DOHH2 (cell line): ENCODE measurements at regions not wholly inside any gene's neighbourhood (a gene's known extent, or its start where the extent isn't known, plus 50 kb on each side); places are given as distances from the start of the nearest gene placed in this dataset.

ENCODE experiments used
- H3F3A ChIP-seq: fragments of 200-600 bp; sonication (generic), shearing (Covaris generic); 2 replicates; pipeline ENCODE4 v1.6.0; 2016; ENCODE audit warnings: antibody characterized with exemption, mild to moderate bottlenecking; ENCODE audit not compliant: control insufficient read depth, insufficient read depth
- H3K27ac ChIP-seq: fragments of 200-600 bp; sonication (generic); 2 replicates; pipeline ENCODE4 v1.5.1; 2014; ENCODE audit warnings: low read depth, mild to moderate bottlenecking, low read length, moderate library complexity
- H3K27me3 ChIP-seq: fragments of 200-600 bp; sonication (generic); 2 replicates; pipeline ENCODE4 v1.6.1; 2014; ENCODE audit warnings: mild to moderate bottlenecking, low read length, mixed read lengths; ENCODE audit not compliant: control insufficient read depth
- H3K36me3 ChIP-seq: fragments of 200-600 bp; sonication (generic); 2 replicates; pipeline ENCODE4 v1.6.1; 2014; ENCODE audit warnings: mild to moderate bottlenecking, low read length, moderate library complexity, mixed read lengths; ENCODE audit not compliant: control insufficient read depth
- H3K4me1 ChIP-seq: fragments of 200-600 bp; sonication (generic); 2 replicates; pipeline ENCODE4 v1.6.1; 2014; ENCODE audit warnings: mild to moderate bottlenecking, low read length, mixed read lengths; ENCODE audit not compliant: control insufficient read depth
- H3K4me2 ChIP-seq: fragments of 200-600 bp; sonication (generic); 2 replicates; pipeline ENCODE4 v1.6.0; 2014; ENCODE audit warnings: mild to moderate bottlenecking, low read length, moderate library complexity
- H3K4me3 ChIP-seq: fragments of 200-600 bp; sonication (generic); 2 replicates; pipeline ENCODE4 v1.5.1; 2014; ENCODE audit warnings: mild to moderate bottlenecking, low read length, mixed read lengths
- H3K79me2 ChIP-seq: fragments of 200-600 bp; sonication (generic); 2 replicates; pipeline ENCODE4 v1.6.1; 2014; ENCODE audit warnings: mild to moderate bottlenecking, low read length, mixed read lengths; ENCODE audit not compliant: control insufficient read depth
- H3K9me2 ChIP-seq: fragments of 200-600 bp; sonication (generic); replicated peaks from 2 replicates; pipeline ENCODE4 v1.6.1; 2014; ENCODE audit warnings: mild to moderate bottlenecking, low read length, mixed read lengths; ENCODE audit not compliant: control insufficient read depth
- H3K9me3 ChIP-seq: fragments of 200-600 bp; sonication (generic); 2 replicates; pipeline ENCODE4 v1.6.1; 2014; ENCODE audit warnings: antibody characterized with exemption, low read length, mixed read lengths; ENCODE audit not compliant: control insufficient read depth, insufficient read depth
- H4K20me1 ChIP-seq: fragments of 200-600 bp; sonication (generic); 2 replicates; pipeline ENCODE4 v1.6.0; 2014; ENCODE audit warnings: low read depth, mild to moderate bottlenecking, antibody characterized with exemption, low read length, moderate library complexity; ENCODE audit not compliant: control insufficient read depth, insufficient read depth
- CTCF ChIP-seq: fragments of 200-600 bp; sonication (generic); IDR thresholded peaks from one replicate; pipeline ENCODE4 v1.5.1; 2014; ENCODE audit warnings: antibody characterized with exemption, mild to moderate bottlenecking, low read depth, low read length; ENCODE audit not compliant: poor library complexity, severe bottlenecking
- EZH2phosphoT487 ChIP-seq: fragments of 200-600 bp; sonication (generic); IDR thresholded peaks from 2 replicates; pipeline ENCODE4 v1.6.1; 2017; ENCODE audit warnings: borderline replicate concordance, mild to moderate bottlenecking, antibody characterized with exemption, low read length, moderate library complexity, mixed read lengths

GRCh38 chr5:96288166-96288844, 144.7 kb downstream of the PCSK1 start:
- Histone ChIP-seq H3K79me2 (no peaks in the 10 kb centered on the region), H3K4me3 (no peak overlapping the region), H3K4me2 (no peak overlapping the region), H3K36me3 (no peaks in the 10 kb centered on the region), H3K27me3 (no peaks in the 10 kb centered on the region), H3K9me3 (no peaks in the 10 kb centered on the region), H4K20me1 (no peaks in the 10 kb centered on the region), H3K9me2 (no peaks in the 10 kb centered on the region), H3K4me1 (no peaks in the 10 kb centered on the region), H3K27ac (no peak overlapping the region), H3F3A (no peaks in the 10 kb centered on the region)
- TF ChIP-seq CTCF (no peak), EZH2phosphoT487 (no peak)

- Histone ChIP-seq H3K9me2 (no peaks in the 10 kb centered on the region), H3K9me3 (no peaks in the 10 kb centered on the region), H3K27me3 (no peaks in the 10 kb centered on the region), H3K36me3 (no peaks in the 10 kb centered on the region), H3K4me2 (no peak overlapping the region), H3K4me1 (no peaks in the 10 kb centered on the region), H3K27ac (no peak overlapping the region), H4K20me1 (no peaks in the 10 kb centered on the region), H3K4me3 (no peak overlapping the region), H3F3A (no peaks in the 10 kb centered on the region), H3K79me2 (no peaks in the 10 kb centered on the region)
- TF ChIP-seq EZH2phosphoT487 = no peak
- TF ChIP-seq CTCF = no peak
Measured at GRCh38 chr5:96287136-96287535, 145.9 kb downstream of the PCSK1 start.

GRCh38 chr5:96285823-96286222, 147.2 kb downstream of the PCSK1 start:
- Histone ChIP-seq H3K27ac (no peak overlapping the region), H3F3A (no peaks in the 10 kb centered on the region), H3K4me1 (no peaks in the 10 kb centered on the region), H3K27me3 (no peaks in the 10 kb centered on the region), H3K79me2 (no peaks in the 10 kb centered on the region), H3K9me2 (no peaks in the 10 kb centered on the region), H3K4me2 (no peak overlapping the region), H3K4me3 (no peak overlapping the region), H4K20me1 (no peaks in the 10 kb centered on the region), H3K36me3 (no peaks in the 10 kb centered on the region), H3K9me3 (no peaks in the 10 kb centered on the region)
- no peak for TF ChIP-seq CTCF
- TF ChIP-seq EZH2phosphoT487 = no peak
